Loucy (cell line): ENCODE measurements at regions not wholly inside any gene's neighbourhood (a gene's known extent, or its start where the extent isn't known, plus 50 kb on each side); places are given as distances from the start of the nearest gene placed in this dataset.

Experiments used
- EZH2phosphoT487 ChIP-seq: fragments of 200-600 bp; IDR thresholded peaks from 2 replicates; pipeline ENCODE4 v1.6.1; 2018; ENCODE audit warnings: antibody characterized with exemption, mild to moderate bottlenecking, moderate library complexity, borderline replicate concordance
- TF ChIP-seq, protein P1 (sequence below): fragments of 200-600 bp; sonication (generic); conservative IDR thresholded peaks from 2 replicates; pipeline ENCODE4 v1.5.1; 2014; ENCODE audit warnings: mild to moderate bottlenecking, antibody characterized with exemption, low read length

DNA sequence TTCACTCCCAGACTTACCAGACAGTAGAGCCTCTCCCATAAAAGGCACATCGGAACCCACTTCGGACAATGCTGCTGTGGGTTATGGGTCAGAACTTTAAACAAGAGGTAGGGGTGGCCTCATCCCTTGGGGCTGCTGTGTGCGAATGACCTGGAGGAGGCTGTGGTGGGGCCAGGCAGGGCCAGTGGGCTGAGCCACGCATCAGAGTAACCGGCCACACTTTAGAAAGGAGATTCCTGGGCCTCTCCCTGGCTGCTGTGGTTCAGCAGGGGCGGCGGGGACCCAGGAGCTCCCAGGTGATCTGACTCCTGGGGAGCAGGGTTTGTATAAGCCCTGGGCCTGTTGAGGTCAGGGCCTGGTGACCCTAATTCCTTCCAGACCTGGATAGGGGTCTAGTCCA, 110.2 kb upstream of the C1orf174 start:
- TF ChIP-seq, protein P1, sequence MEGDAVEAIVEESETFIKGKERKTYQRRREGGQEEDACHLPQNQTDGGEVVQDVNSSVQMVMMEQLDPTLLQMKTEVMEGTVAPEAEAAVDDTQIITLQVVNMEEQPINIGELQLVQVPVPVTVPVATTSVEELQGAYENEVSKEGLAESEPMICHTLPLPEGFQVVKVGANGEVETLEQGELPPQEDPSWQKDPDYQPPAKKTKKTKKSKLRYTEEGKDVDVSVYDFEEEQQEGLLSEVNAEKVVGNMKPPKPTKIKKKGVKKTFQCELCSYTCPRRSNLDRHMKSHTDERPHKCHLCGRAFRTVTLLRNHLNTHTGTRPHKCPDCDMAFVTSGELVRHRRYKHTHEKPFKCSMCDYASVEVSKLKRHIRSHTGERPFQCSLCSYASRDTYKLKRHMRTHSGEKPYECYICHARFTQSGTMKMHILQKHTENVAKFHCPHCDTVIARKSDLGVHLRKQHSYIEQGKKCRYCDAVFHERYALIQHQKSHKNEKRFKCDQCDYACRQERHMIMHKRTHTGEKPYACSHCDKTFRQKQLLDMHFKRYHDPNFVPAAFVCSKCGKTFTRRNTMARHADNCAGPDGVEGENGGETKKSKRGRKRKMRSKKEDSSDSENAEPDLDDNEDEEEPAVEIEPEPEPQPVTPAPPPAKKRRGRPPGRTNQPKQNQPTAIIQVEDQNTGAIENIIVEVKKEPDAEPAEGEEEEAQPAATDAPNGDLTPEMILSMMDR = no peak
- TF ChIP-seq EZH2phosphoT487 = no peak
